ENCODE measurements at regions not wholly inside any gene's neighbourhood (a gene's known extent, or its start where the extent isn't known, plus 50 kb on each side); places are given as distances from the start of the nearest gene placed in this dataset.

- Histone ChIP-seq H3K18ac (ENCODE audit: low read length) (no peak overlapping the region), H4K8ac (ENCODE audit: low read depth, low read length) (no peak overlapping the region), H3K4me1 (ENCODE audit: control insufficient read depth in 1 of 2, insufficient read depth in 2 of 2, low read length in 2 of 2) (no peaks in the 10 kb centered on the region), H2AFZ (ENCODE audit: insufficient read depth, low read length, poor library complexity) (no peak overlapping the region), H3K14ac (ENCODE audit: low read length) (no peak overlapping the region), H3K79me1 (ENCODE audit: low read length) (no peaks in the 10 kb centered on the region), H2BK12ac (ENCODE audit: low read length) (no peak overlapping the region), H4K12ac (ENCODE audit: low read depth, low read length) (no peak overlapping the region), H3K9me3 (ENCODE audit: insufficient read depth, low read depth, low read length) (no peaks in the 10 kb centered on the region), H3K4me3 (ENCODE audit: low read depth, low read length) (no peak overlapping the region), H4K91ac (ENCODE audit: low read depth, low read length) (no peak overlapping the region), H3K4ac (ENCODE audit: low read depth, low read length) (no peak overlapping the region), H2BK5ac (ENCODE audit: low read depth, low read length, poor library complexity) (no peak overlapping the region), H3K23ac (ENCODE audit: low read length) (no peak overlapping the region), H3K27ac (ENCODE audit: low read depth, low read length) (no peak overlapping the region), H3K36me3 (ENCODE audit: control insufficient read depth in 1 of 2, insufficient read depth in 2 of 2, low read length in 2 of 2) (no peaks in the 10 kb centered on the region), H3K79me2 (ENCODE audit: control insufficient read depth, insufficient read depth, low read length, poor library complexity) (no peaks in the 10 kb centered on the region), H2AK5ac (ENCODE audit: low read length) (no peak overlapping the region), H3K9ac (ENCODE audit: low read length) (no peak overlapping the region), H3K4me2 (ENCODE audit: low read length) (no peak overlapping the region), H3K27me3 (ENCODE audit: insufficient read depth, low read length) (no peaks in the 10 kb centered on the region), H2BK120ac (ENCODE audit: insufficient read depth, low read length, poor library complexity) (no peak overlapping the region)
- no peak for DNase-seq
- WGBS (ENCODE audit: extremely low coverage, insufficient coverage, insufficient read length) = no CpG with 5 or more reads among the region's 2 CpGs
These were observed 74.8 kb upstream of the PCED1B start for GRCh38 chr12:47004634-47005033.

GRCh38 chr12:47007048-47007447 lies 72.4 kb upstream of the PCED1B start:
- H3K36me3 ChIP-seq (ENCODE audit: control insufficient read depth in 1 of 2, insufficient read depth in 2 of 2, low read length in 2 of 2) = no peaks in the 10 kb centered on the region
- no peak overlapping the region for H3K9ac ChIP-seq (ENCODE audit: low read length)
- no peak overlapping the region for H4K91ac ChIP-seq (ENCODE audit: low read depth, low read length)
- H3K4me2 ChIP-seq (ENCODE audit: low read length) = no peak overlapping the region
- WGBS (ENCODE audit: extremely low coverage, insufficient coverage, insufficient read length) = no CpG with 5 or more reads among the region's 3 CpGs
- H3K14ac ChIP-seq (ENCODE audit: low read length) = no peak overlapping the region
- H3K4me3 ChIP-seq (ENCODE audit: low read depth, low read length) = no peak overlapping the region
- H2AFZ ChIP-seq (ENCODE audit: insufficient read depth, low read length, poor library complexity) = no peak overlapping the region
- no peaks in the 10 kb centered on the region for H3K4me1 ChIP-seq (ENCODE audit: control insufficient read depth in 1 of 2, insufficient read depth in 2 of 2, low read length in 2 of 2)
- H3K23ac ChIP-seq (ENCODE audit: low read length) = no peak overlapping the region
- H2BK12ac ChIP-seq (ENCODE audit: low read length) = no peak overlapping the region
- H3K79me2 ChIP-seq (ENCODE audit: control insufficient read depth, insufficient read depth, low read length, poor library complexity) = no peaks in the 10 kb centered on the region
- H3K18ac ChIP-seq (ENCODE audit: low read length) = no peak overlapping the region
- no peak for DNase-seq
- no peaks in the 10 kb centered on the region for H3K27me3 ChIP-seq (ENCODE audit: insufficient read depth, low read length)
- H4K8ac ChIP-seq (ENCODE audit: low read depth, low read length) = no peak overlapping the region
- H3K4ac ChIP-seq (ENCODE audit: low read depth, low read length) = no peak overlapping the region
- no peak overlapping the region for H2BK5ac ChIP-seq (ENCODE audit: low read depth, low read length, poor library complexity)
- no peak overlapping the region for H4K12ac ChIP-seq (ENCODE audit: low read depth, low read length)
- no peak overlapping the region for H3K27ac ChIP-seq (ENCODE audit: low read depth, low read length)
- no peaks in the 10 kb centered on the region for H3K9me3 ChIP-seq (ENCODE audit: insufficient read depth, low read depth, low read length)
- H2BK120ac ChIP-seq (ENCODE audit: insufficient read depth, low read length, poor library complexity) = no peak overlapping the region
- H3K79me1 ChIP-seq (ENCODE audit: low read length) = no peaks in the 10 kb centered on the region
- H2AK5ac ChIP-seq (ENCODE audit: low read length) = no peak overlapping the region

- Histone ChIP-seq H3K4me3 (ENCODE audit: low read depth, low read length) (no peak overlapping the region), H2BK120ac (ENCODE audit: insufficient read depth, low read length, poor library complexity) (no peak overlapping the region), H3K14ac (ENCODE audit: low read length) (no peak overlapping the region), H3K18ac (ENCODE audit: low read length) (no peak overlapping the region), H3K27ac (ENCODE audit: low read depth, low read length) (no peak overlapping the region), H3K9ac (ENCODE audit: low read length) (no peak overlapping the region), H2BK12ac (ENCODE audit: low read length) (no peak overlapping the region), H3K4me1 (ENCODE audit: control insufficient read depth in 1 of 2, insufficient read depth in 2 of 2, low read length in 2 of 2) (no peaks in the 10 kb centered on the region), H4K91ac (ENCODE audit: low read depth, low read length) (no peak overlapping the region), H3K9me3 (ENCODE audit: insufficient read depth, low read depth, low read length) (no peaks in the 10 kb centered on the region), H3K23ac (ENCODE audit: low read length) (no peak overlapping the region), H3K79me2 (ENCODE audit: control insufficient read depth, insufficient read depth, low read length, poor library complexity) (no peaks in the 10 kb centered on the region), H4K12ac (ENCODE audit: low read depth, low read length) (no peak overlapping the region), H2AK5ac (ENCODE audit: low read length) (no peak overlapping the region), H4K8ac (ENCODE audit: low read depth, low read length) (no peak overlapping the region), H3K79me1 (ENCODE audit: low read length) (no peaks in the 10 kb centered on the region), H2AFZ (ENCODE audit: insufficient read depth, low read length, poor library complexity) (no peak overlapping the region), H3K36me3 (ENCODE audit: control insufficient read depth in 1 of 2, insufficient read depth in 2 of 2, low read length in 2 of 2) (no peaks in the 10 kb centered on the region), H3K4ac (ENCODE audit: low read depth, low read length) (no peak overlapping the region), H3K4me2 (ENCODE audit: low read length) (no peak overlapping the region), H2BK5ac (ENCODE audit: low read depth, low read length, poor library complexity) (no peak overlapping the region), H3K27me3 (ENCODE audit: insufficient read depth, low read length) (no peaks in the 10 kb centered on the region)
- no CpG with 5 or more reads among the region's 1 CpG for WGBS (ENCODE audit: extremely low coverage, insufficient coverage, insufficient read length)
- no peak for DNase-seq
These were observed 66.9 kb upstream of the PCED1B start for GRCh38 chr12:47012552-47012951.

- Histone ChIP-seq H3K18ac (ENCODE audit: low read length) (no peak overlapping the region), H3K4me1 (ENCODE audit: control insufficient read depth in 1 of 2, insufficient read depth in 2 of 2, low read length in 2 of 2) (no peaks in the 10 kb centered on the region), H4K8ac (ENCODE audit: low read depth, low read length) (no peak overlapping the region), H4K12ac (ENCODE audit: low read depth, low read length) (no peak overlapping the region), H3K14ac (ENCODE audit: low read length) (no peak overlapping the region), H2BK5ac (ENCODE audit: low read depth, low read length, poor library complexity) (no peak overlapping the region), H3K36me3 (ENCODE audit: control insufficient read depth in 1 of 2, insufficient read depth in 2 of 2, low read length in 2 of 2) (no peaks in the 10 kb centered on the region), H4K91ac (ENCODE audit: low read depth, low read length) (no peak overlapping the region), H2BK12ac (ENCODE audit: low read length) (no peak overlapping the region), H3K79me1 (ENCODE audit: low read length) (no peaks in the 10 kb centered on the region), H3K4me3 (ENCODE audit: low read depth, low read length) (no peak overlapping the region), H3K79me2 (ENCODE audit: control insufficient read depth, insufficient read depth, low read length, poor library complexity) (no peaks in the 10 kb centered on the region), H3K4ac (ENCODE audit: low read depth, low read length) (no peak overlapping the region), H2AK5ac (ENCODE audit: low read length) (no peak overlapping the region), H3K4me2 (ENCODE audit: low read length) (no peak overlapping the region), H3K23ac (ENCODE audit: low read length) (no peak overlapping the region), H2BK120ac (ENCODE audit: insufficient read depth, low read length, poor library complexity) (no peak overlapping the region), H3K27me3 (ENCODE audit: insufficient read depth, low read length) (no peaks in the 10 kb centered on the region), H3K9ac (ENCODE audit: low read length) (no peak overlapping the region), H3K27ac (ENCODE audit: low read depth, low read length) (no peak overlapping the region), H3K9me3 (ENCODE audit: insufficient read depth, low read depth, low read length) (no peaks in the 10 kb centered on the region), H2AFZ (ENCODE audit: insufficient read depth, low read length, poor library complexity) (no peak overlapping the region)
- no peak for DNase-seq
- WGBS (ENCODE audit: extremely low coverage, insufficient coverage, insufficient read length) = no CpG with 5 or more reads among the region's 2 CpGs
These were observed 64.9 kb upstream of the PCED1B start for GRCh38 chr12:47014474-47014873.
